SK-N-SH treated with all-trans-retinoic acid at 6 μM for 48 hours (cell line): ENCODE measurements at regions not wholly inside any gene's neighbourhood (a gene's known extent, or its start where the extent isn't known, plus 50 kb on each side); places are given as distances from the start of the nearest gene placed in this dataset.

Experiments used
- ATAC-seq: fragments of 200-7000 bp; cut with Tn5 transposase; 3 replicates; pipeline ENCODE4 v1.9.1; 2020; ENCODE audit warnings: mild to moderate bottlenecking, moderate library complexity
- ARNTL ChIP-seq: fragments of 450-650 bp; formaldehyde crosslinking; IDR thresholded peaks from 2 replicates; pipeline ENCODE4 v1.5.0; 2020; ENCODE audit warnings: low read depth, mild to moderate bottlenecking, moderate library complexity, borderline replicate concordance
- BACH2 ChIP-seq: fragments of 250-450 bp; sonication (Bioruptor Pico); IDR thresholded peaks from 2 replicates; pipeline ENCODE4 v1.9.0; 2021; ENCODE audit warnings: mild to moderate bottlenecking, borderline replicate concordance
- CREB5 ChIP-seq: fragments of 250-450 bp; sonication (Bioruptor Pico); IDR thresholded peaks from 2 replicates; pipeline ENCODE4 v1.5.1; 2020; ENCODE audit warnings: low read depth, mild to moderate bottlenecking, moderate library complexity
- CSDC2 ChIP-seq: fragments of 250-450 bp; sonication (Bioruptor Pico); IDR thresholded peaks from 2 replicates; pipeline ENCODE4 v1.5.0; 2020; ENCODE audit warnings: mild to moderate bottlenecking, moderate library complexity
- ESRRG ChIP-seq: fragments of 250-450 bp; sonication (Bioruptor Pico); IDR thresholded peaks from 2 replicates; pipeline ENCODE4 v1.6.1; 2021; ENCODE audit warnings: mild to moderate bottlenecking
- GLIS3 ChIP-seq: fragments of 250-450 bp; sonication (Bioruptor Pico); IDR thresholded peaks from 2 replicates; pipeline ENCODE4 v1.5.0; 2020; ENCODE audit warnings: mild to moderate bottlenecking, moderate library complexity
- ISL1 ChIP-seq: fragments of 250-450 bp; sonication (Bioruptor Pico); IDR thresholded peaks from 2 replicates; pipeline ENCODE4 v2.1.2; 2022; ENCODE audit warnings: mild to moderate bottlenecking, moderate library complexity
- OSR1 ChIP-seq: fragments of 250-450 bp; sonication (Bioruptor Pico); IDR thresholded peaks from 2 replicates; pipeline ENCODE4 v1.8.0; 2022; ENCODE audit warnings: moderate library complexity, mild to moderate bottlenecking, inconsistent platforms
- PATZ1 ChIP-seq: fragments of 250-450 bp; sonication (Bioruptor Pico); IDR thresholded peaks from 2 replicates; pipeline ENCODE4 v1.8.0; 2020; ENCODE audit warnings: mild to moderate bottlenecking, moderate library complexity, borderline replicate concordance
- PPARA ChIP-seq: fragments of 250-450 bp; sonication (Bioruptor Pico); IDR thresholded peaks from 2 replicates; pipeline ENCODE4 v1.5.0; 2020; ENCODE audit warnings: mild to moderate bottlenecking, borderline replicate concordance
- RARB ChIP-seq: fragments of 250-450 bp; sonication (Bioruptor Pico); IDR thresholded peaks from 2 replicates; pipeline ENCODE4 v1.8.0; 2021; ENCODE audit warnings: mild to moderate bottlenecking, moderate library complexity
- SNAI2 ChIP-seq: fragments of 250-450 bp; sonication (Bioruptor Pico); IDR thresholded peaks from 2 replicates; pipeline ENCODE4 v1.5.0; 2020; ENCODE audit warnings: mild to moderate bottlenecking, moderate library complexity
- TCF4 ChIP-seq: fragments of 250-450 bp; sonication (Bioruptor Pico); IDR thresholded peaks from 2 replicates; pipeline ENCODE4 v1.8.0; 2021; ENCODE audit warnings: mild to moderate bottlenecking, moderate library complexity, borderline replicate concordance
- TOX ChIP-seq: fragments of 250-450 bp; sonication (Bioruptor Pico); IDR thresholded peaks from 2 replicates; pipeline ENCODE4 v1.8.0; 2021; ENCODE audit warnings: mild to moderate bottlenecking, moderate library complexity, borderline replicate concordance
- ZC3H10 ChIP-seq: fragments of 250-450 bp; sonication (Bioruptor Pico); IDR thresholded peaks from 2 replicates; pipeline ENCODE4 v1.5.1; 2021; ENCODE audit warnings: mild to moderate bottlenecking, moderate library complexity
- ZFP3 ChIP-seq: fragments of 250-450 bp; sonication (Bioruptor Pico); IDR thresholded peaks from 2 replicates; pipeline ENCODE4 v1.5.0; 2020; ENCODE audit warnings: mild to moderate bottlenecking, moderate library complexity
- ZFP30 ChIP-seq: fragments of 450-650 bp; formaldehyde crosslinking; IDR thresholded peaks from 2 replicates; pipeline ENCODE4 v1.5.0; 2022; ENCODE audit warnings: mild to moderate bottlenecking, moderate library complexity
- ZNF565 ChIP-seq: fragments of 450-650 bp; formaldehyde crosslinking; conservative IDR thresholded peaks from 2 replicates; pipeline ENCODE4 v1.5.0; 2020; ENCODE audit warnings: low read depth, mild to moderate bottlenecking, moderate library complexity
- ZNF70 ChIP-seq: fragments of 450-650 bp; formaldehyde crosslinking; IDR thresholded peaks from 2 replicates; pipeline ENCODE4 v1.5.0; 2020; ENCODE audit warnings: mild to moderate bottlenecking, moderate library complexity
- ZNF8 ChIP-seq: fragments of 450-650 bp; formaldehyde crosslinking; IDR thresholded peaks from 2 replicates; pipeline ENCODE4 v1.5.0; 2020; ENCODE audit warnings: mild to moderate bottlenecking, moderate library complexity
- TF ChIP-seq, protein P1 (sequence below): fragments of 250-450 bp; sonication (Bioruptor Pico); IDR thresholded peaks from 2 replicates; pipeline ENCODE4 v1.5.1; 2021; ENCODE audit warnings: mild to moderate bottlenecking, moderate library complexity
- TF ChIP-seq, protein P2 (sequence below): fragments of 250-450 bp; sonication (Bioruptor Pico); IDR thresholded peaks from 2 replicates; pipeline ENCODE4 v1.8.0; 2021; ENCODE audit warnings: low read depth, mild to moderate bottlenecking, moderate library complexity, borderline replicate concordance

DNA sequence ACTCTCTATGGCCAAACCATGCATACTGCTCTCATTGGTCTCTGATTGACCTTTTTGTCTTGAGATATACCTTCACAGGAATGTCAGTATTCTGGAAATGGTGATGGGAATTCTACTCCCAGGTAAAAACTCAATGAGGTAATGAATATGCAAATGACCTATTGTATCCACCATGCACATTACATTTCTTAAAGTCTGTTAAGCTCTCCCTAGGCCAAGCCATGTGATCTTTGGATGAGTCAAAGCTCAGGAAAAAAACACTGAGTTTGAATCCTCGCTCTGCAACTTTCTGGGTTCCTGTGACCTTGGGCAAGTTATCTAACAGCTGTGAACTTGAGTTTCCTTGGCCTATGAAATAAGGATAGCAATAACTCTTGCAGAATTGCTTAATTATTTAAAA lies 175.4 kb downstream of the PPP1R2C start:
- no peak for ATAC-seq
- no peak for TF ChIP-seq OSR1
- TF ChIP-seq TCF4 (CRISPR knock-in tag), result no peak
- TF ChIP-seq BACH2 (CRISPR knock-in tag), result no peak
- no peak for TF ChIP-seq ZNF565 (CRISPR knock-in tag)
- TF ChIP-seq TOX, result no peak
- TF ChIP-seq ZNF8 (CRISPR knock-in tag), result no peak
- no peak for TF ChIP-seq ESRRG (CRISPR knock-in tag)
- TF ChIP-seq CSDC2 (CRISPR knock-in tag), result no peak
- TF ChIP-seq, protein P1, sequence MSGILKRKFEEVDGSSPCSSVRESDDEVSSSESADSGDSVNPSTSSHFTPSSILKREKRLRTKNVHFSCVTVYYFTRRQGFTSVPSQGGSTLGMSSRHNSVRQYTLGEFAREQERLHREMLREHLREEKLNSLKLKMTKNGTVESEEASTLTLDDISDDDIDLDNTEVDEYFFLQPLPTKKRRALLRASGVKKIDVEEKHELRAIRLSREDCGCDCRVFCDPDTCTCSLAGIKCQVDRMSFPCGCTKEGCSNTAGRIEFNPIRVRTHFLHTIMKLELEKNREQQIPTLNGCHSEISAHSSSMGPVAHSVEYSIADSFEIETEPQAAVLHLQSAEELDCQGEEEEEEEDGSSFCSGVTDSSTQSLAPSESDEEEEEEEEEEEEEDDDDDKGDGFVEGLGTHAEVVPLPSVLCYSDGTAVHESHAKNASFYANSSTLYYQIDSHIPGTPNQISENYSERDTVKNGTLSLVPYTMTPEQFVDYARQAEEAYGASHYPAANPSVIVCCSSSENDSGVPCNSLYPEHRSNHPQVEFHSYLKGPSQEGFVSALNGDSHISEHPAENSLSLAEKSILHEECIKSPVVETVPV (CRISPR knock-in tag), result no peak
- no peak for TF ChIP-seq ISL1 (CRISPR knock-in tag)

DNA sequence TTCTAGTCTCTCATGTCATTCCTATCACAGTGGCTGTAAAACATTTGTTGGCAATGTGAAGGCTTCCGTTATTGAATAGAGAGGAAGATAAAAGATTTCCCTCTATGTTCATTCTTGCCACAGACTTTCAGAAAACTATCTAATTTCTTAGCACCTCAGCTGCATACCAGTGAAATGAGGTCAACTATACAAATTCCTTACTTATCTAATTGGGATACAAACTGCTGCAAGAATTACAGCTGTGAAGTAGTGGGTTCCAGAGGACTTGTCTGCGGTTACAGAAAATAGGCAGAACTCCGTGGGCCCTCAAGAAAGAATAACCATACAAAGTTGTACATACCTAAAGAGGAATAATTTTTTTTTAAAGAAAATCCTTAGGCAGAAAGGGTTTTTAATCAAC lies 175.8 kb downstream of the PPP1R2C start:
- no peak for TF ChIP-seq ARNTL
- TF ChIP-seq RARB (CRISPR knock-in tag), result no peak
- no peak for TF ChIP-seq BACH2 (CRISPR knock-in tag)
- no peak for TF ChIP-seq SNAI2 (CRISPR knock-in tag)
- TF ChIP-seq OSR1, result no peak
- no peak for TF ChIP-seq PATZ1 (CRISPR knock-in tag)
- TF ChIP-seq CSDC2 (CRISPR knock-in tag), result no peak
- TF ChIP-seq CREB5, result no peak
- TF ChIP-seq ZNF70 (CRISPR knock-in tag), result no peak
- TF ChIP-seq TCF4 (CRISPR knock-in tag), result no peak
- ATAC-seq, result no peak

DNA sequence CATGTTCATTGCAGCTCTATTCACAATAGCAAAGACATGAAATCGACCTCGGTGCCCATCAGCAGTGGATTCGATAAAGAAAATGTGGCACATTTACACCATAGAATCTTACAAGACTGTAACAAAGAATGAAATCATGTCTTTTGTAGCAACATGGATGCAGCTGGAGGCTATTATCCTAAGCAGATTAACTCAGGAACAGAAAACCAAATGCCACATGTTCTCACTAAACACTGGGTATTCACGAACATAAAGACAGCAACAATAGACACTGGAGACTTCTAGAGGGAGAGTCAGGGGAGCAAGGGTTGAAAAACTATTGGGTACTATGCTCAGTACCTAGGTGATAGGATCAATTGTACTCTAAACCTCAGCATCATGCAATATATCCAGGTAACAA lies 180.5 kb downstream of the PPP1R2C start:
- TF ChIP-seq ZC3H10 (CRISPR knock-in tag) (no peak), OSR1 (no peak), ZFP3 (CRISPR knock-in tag) (no peak), ESRRG (CRISPR knock-in tag) (no peak), SNAI2 (CRISPR knock-in tag) (no peak), PATZ1 (CRISPR knock-in tag) (no peak), TOX (no peak), ZNF8 (CRISPR knock-in tag) (no peak), ZFP30 (CRISPR knock-in tag) (no peak), PPARA (CRISPR knock-in tag) (no peak), TCF4 (CRISPR knock-in tag) (no peak), BACH2 (CRISPR knock-in tag) (no peak), GLIS3 (CRISPR knock-in tag) (no peak)
- TF ChIP-seq, protein P2, sequence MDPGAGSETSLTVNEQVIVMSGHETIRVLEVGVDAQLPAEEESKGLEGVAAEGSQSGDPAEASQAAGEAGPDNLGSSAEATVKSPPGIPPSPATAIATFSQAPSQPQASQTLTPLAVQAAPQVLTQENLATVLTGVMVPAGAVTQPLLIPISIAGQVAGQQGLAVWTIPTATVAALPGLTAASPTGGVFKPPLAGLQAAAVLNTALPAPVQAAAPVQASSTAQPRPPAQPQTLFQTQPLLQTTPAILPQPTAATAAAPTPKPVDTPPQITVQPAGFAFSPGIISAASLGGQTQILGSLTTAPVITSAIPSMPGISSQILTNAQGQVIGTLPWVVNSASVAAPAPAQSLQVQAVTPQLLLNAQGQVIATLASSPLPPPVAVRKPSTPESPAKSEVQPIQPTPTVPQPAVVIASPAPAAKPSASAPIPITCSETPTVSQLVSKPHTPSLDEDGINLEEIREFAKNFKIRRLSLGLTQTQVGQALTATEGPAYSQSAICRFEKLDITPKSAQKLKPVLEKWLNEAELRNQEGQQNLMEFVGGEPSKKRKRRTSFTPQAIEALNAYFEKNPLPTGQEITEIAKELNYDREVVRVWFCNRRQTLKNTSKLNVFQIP, result no peak
- TF ChIP-seq, all 23 proteins: peak for 0
- no peak for ATAC-seq
